HCT116 (cell line): ENCODE measurements at regions not wholly inside any gene's neighbourhood (a gene's known extent, or its start where the extent isn't known, plus 50 kb on each side); places are given as distances from the start of the nearest gene placed in this dataset.

Source experiments
- JUND ChIP-seq: IDR thresholded peaks from 2 replicates; pipeline ENCODE4 v1.6.1; 2012
- TF ChIP-seq, protein P1 (sequence below), 3 experiments: fragments of 200-600 bp in 1 of 3; sonication (generic) in 1 of 3; IDR thresholded peaks in 2 of 3; conservative IDR thresholded peaks in 1 of 3; 2 replicates each; pipeline ENCODE4 v1.5.1; 2012 to 2017; ENCODE audit warnings: low read depth in 2 of 3, low read length in 2 of 3, antibody characterized with exemption in 1 of 3, borderline replicate concordance in 1 of 3, control low read depth in 1 of 3, mild to moderate bottlenecking in 1 of 3, mixed read lengths in 1 of 3, mixed run types in 1 of 3, moderate library complexity in 1 of 3; ENCODE audit not compliant: insufficient read depth in 1 of 3

DNA sequence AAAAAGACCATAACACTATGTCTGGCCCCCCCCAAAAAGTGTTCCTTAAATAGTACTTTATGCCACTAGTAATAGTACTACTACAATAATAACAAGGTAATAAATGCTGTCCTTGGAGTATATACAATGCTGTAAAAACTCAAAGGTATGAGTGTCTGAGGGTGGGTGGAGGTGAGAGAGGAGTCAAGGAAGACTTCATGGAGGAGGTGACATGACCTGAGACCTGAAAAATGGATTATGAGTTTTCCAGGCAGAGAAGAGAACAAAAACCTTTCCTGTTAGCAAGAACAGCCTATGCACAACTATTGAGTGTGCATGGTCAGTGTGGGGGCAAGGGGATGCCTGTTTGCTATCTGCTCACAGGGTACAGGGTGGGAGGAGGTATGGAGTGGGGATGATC is 290.2 kb upstream of the USP24 start:
- TF ChIP-seq, protein P1, sequence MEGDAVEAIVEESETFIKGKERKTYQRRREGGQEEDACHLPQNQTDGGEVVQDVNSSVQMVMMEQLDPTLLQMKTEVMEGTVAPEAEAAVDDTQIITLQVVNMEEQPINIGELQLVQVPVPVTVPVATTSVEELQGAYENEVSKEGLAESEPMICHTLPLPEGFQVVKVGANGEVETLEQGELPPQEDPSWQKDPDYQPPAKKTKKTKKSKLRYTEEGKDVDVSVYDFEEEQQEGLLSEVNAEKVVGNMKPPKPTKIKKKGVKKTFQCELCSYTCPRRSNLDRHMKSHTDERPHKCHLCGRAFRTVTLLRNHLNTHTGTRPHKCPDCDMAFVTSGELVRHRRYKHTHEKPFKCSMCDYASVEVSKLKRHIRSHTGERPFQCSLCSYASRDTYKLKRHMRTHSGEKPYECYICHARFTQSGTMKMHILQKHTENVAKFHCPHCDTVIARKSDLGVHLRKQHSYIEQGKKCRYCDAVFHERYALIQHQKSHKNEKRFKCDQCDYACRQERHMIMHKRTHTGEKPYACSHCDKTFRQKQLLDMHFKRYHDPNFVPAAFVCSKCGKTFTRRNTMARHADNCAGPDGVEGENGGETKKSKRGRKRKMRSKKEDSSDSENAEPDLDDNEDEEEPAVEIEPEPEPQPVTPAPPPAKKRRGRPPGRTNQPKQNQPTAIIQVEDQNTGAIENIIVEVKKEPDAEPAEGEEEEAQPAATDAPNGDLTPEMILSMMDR (IDR thresholded peaks at IDR 0.05 in 2 of 3, conservative IDR thresholded peaks at IDR 0.05 in 1 of 3; ENCODE audit: borderline replicate concordance in 1 of 3, insufficient read depth in 1 of 3, low read depth in 2 of 3, low read length in 2 of 3): no peak
- TF ChIP-seq JUND: no peak
